Renal cortex interstitium (tissue), 11 donors: ENCODE measurements at regions not wholly inside any gene's neighbourhood (a gene's known extent, or its start where the extent isn't known, plus 50 kb on each side); places are given as distances from the start of the nearest gene placed in this dataset.

ENCODE experiments used
- DNase-seq, 11 donors: peaks; one replicate each; pipeline ENCODE4 v3.0.0-alpha.2; 2013; ENCODE audit warnings: low read depth in 9 of 11, low spot score in 4 of 11; ENCODE audit errors: extremely low read depth in 1 of 11

DNA sequence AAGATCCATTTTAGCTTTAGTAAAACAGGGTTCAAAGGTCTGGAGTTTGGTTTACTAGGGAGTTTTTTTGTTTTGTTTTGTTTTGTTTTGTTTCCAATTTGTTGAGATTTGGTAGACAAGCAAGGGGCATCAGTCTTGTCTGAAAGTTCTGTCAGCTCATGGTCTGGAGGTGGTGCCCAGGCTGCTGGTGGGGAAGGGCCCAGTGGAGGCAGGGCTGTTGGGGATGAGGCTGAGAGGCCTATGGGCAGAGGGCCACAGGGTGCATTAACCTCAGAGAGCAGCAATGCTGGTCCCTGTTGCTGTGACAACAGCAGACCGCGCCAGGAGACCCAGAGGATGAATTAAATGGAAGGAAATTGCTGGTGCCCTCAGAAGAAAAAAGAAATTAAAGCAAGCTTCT, 174.5 kb downstream of the FGF1 start:
- no peak for DNase-seq

DNA sequence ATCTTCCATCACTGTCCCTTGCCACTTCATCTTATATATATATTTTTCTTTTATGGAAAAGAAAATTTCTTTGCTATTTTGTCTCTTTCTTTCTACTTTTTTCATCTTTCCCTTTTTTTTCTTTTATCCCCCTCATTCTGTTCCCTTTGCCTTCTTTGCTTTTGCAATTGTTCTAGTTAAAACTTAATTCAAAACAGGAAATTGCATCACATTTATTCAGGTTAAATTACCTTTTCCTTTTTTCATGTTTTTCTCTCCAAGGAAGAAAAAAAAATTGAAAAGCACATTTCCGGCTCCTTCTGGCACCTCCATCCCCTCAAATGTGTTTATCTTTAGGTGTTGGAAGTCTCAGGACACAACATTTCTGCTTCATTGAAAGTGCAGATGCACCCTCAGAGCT, 176.9 kb downstream of the FGF1 start:
- no peak for DNase-seq

DNA sequence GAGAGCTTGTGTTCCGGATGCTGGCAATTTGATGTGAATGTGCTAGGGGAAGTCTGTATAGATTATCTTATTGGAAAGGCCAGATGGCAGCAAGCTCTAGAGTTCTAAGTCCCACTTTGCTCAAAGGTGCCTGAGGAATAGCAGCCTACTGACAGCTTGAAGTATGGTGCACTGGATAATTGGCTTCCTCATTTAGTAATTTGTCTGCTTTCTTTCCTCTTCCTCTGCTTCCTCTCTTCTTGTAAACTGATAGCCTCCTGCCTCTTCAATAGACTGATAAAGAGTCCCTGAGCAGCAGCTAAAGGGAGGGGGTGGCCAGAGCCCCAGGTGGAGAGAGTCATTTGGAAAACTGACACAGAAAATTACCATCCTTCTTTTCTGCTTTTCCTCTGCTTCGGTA, 177.3 kb downstream of the FGF1 start:
- DNase-seq = no peak

DNA sequence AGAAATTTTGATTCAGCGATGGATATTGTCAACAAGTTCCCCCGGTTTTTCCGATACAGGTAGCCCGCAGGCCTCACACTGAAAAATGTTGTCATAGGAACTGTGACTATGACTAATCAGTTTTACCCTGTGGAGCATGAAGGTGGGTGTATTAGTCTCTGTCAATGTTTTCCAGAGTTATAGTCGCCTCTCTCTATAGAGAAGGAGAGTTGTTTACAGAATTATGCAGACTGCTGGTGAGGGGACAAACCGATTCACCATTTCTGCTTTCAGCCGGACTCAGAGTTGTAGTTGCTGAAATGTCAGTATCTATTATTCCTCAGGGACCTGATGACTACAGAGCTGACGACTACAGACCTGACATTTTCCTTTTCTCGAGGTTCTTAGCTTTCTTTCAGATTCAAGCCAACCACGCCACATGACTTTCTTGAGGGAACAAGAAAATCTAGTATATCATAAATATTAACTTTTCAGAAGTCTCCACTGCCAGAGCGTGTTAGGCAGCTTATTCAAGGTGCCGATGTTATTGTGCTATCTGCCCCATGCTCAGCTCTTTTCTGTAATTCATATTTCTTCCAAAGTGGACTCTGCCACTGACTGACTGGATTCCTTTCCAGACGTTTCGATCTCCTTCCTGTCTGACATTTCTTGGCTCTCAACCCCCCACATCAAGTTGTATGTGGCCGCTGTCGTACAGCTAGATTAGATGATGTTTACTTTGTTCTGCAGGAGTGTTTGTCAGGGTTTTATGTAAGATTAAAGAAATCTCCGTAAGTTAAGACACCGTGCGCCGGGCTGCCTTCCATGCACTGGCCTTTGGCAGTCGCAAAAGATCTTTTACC, 178.1 kb downstream of the FGF1 start:
- peak in 2 of 11 donors; percentile 55 to 61 for DNase-seq

DNA sequence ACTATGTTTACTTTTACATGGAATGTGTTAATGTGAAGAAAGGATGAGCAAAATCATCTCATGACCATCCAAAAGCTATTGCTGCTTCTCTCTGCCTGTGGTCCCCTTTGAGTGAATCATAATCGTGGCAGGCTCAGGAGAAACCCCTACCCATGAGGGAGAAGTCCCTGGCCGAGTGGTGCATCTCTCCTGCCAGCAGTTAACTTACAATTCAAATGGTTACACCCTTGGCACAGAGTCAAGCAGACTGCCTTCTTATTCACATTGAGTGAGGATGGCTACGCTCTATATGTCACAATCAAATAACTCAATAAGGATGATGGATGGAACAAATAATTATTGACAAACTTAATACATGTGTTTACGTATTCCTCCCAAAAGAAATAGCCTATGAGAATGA, 179.1 kb downstream of the FGF1 start:
- no peak for DNase-seq

DNA sequence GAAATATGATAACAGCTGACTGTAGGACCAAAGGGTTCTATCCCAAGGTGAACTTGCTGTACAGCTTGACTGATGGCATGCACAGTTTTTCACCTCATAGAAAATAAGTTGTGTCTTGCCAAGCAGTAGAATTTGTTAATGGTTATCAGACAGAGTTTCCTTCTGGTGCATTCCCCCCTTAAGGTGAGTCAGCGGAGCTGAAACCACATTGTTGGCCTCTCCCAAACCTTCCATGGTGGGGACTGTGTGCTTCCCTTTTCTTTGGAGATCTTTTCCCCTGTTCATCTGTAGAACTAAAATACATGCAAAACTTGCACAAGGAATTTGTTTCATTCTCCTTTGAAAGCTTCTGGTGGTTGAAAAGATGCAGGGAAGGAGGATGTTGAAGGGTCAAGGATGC, 179.8 kb downstream of the FGF1 start:
- DNase-seq = no peak

DNA sequence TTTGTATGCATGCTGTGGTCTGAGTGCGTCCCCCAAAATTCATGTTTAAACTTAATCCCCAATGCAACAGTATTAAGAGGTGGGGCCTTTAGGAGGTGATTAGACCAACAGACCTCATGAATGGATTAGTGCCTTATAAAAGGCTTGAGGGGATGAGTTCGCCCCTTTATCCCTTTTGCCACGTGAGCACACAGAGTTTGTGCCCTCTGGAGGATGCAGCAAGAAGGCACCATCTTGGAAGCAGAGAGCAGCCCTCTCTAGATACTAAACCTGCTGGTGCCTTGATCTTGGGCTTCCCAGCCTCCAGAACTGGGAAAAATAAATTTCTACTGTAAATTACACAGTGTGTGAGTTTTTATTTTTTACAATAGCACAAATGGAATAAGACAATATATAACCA, 177.1 kb upstream of the SPRY4 start:
- DNase-seq = no peak

DNA sequence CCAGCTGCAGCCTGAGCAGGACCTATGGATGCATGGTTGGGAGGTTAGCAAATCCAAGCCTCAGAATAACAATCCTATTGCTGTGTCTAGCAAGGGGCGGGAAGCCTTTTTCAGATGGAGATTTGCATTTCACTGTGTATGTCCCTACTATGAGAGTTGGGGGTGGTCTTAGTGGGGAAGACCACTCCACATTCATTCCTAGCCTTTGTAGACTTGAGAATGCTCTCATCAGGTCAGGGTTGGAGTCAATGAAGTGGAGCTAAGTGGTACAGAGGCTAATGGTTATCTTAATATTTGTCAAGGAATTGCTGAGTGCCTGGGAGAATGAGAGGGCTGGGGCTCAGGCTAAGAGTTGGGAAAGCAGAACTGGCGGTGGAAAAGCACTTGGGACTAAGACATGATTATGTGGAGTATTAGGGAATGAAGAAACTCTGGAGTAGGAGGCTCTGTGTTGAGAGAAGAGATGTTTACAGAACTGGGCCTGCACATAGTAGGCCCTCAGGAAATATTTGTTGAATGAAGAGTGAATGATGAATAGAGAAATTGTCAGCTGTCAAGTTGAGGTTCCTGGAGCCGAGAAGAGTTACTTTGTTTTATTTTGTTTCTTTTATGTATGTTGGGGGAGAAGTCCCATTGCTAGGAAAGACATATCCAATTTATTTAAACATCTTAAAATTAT, 175.5 kb upstream of the SPRY4 start:
- no peak for DNase-seq

DNA sequence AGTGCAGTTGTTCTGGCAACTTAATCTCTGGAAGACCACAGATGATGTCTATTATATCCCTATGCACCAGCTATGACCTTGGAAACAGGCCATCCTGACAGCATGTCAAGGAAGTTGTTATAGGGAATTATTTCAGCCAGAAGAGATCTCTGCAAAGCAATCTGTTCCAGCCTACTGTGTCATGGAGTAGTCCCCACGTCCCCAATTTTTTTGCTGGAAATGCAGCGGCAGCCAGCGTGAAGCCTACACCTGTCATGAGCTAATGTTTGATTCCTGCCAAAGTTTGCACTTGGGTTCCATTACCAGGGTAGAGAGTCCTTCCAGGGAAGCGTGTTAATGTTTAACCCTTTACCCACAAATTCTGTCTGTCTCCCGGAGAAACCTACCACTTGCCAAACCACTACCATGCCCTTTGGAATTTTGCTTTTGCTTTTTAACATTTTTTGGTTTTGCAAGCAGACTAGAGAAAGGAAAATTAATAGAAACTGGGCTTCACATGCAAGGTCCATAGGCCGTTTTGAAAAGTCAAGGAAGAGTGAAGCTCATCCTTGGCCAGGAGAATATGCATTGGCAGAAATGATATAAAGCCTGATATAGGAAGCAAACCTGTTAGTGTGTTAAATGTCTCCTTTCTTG, 174.9 kb upstream of the SPRY4 start:
- peak in 1 of 11 donors; percentile 48 for DNase-seq

DNA sequence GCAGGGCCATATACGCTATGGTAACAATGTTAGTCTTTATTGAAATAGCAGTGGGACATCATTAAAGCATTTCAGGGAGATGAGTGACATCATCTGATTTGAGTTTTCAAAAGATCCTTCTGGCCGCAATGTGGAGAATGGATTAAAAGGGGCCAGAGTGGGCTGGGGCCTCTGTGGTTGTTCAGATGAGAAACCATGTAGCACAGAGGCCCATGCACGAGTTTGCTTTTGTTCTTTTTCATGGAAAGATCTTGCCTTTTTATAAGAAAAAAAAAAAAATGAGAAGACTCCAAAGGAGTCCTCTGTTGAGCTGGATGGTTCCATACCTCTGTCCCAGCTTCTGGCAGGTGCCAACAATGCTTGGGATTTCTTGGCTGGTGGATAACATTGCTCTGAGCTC, 173.5 kb upstream of the SPRY4 start:
- DNase-seq = no peak

DNA sequence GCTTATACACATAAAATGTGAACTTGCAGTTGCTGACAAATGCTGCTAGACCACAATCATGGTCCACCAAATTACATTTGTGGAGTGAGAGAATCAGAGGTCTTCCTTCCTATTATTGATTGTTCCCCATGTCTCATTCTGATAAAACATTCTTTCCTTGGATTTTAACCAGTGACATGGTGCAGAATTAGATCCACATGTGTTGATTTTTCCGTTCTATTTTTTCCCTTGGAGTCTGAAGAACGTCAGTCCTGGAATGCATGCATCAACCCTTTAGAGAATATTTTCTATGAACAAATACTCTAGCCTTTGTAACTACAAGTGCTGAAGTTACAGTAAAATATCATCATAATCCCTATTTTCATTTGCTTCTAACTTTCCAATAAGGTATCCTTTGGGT, 170.7 kb upstream of the SPRY4 start:
- DNase-seq = no peak

DNA sequence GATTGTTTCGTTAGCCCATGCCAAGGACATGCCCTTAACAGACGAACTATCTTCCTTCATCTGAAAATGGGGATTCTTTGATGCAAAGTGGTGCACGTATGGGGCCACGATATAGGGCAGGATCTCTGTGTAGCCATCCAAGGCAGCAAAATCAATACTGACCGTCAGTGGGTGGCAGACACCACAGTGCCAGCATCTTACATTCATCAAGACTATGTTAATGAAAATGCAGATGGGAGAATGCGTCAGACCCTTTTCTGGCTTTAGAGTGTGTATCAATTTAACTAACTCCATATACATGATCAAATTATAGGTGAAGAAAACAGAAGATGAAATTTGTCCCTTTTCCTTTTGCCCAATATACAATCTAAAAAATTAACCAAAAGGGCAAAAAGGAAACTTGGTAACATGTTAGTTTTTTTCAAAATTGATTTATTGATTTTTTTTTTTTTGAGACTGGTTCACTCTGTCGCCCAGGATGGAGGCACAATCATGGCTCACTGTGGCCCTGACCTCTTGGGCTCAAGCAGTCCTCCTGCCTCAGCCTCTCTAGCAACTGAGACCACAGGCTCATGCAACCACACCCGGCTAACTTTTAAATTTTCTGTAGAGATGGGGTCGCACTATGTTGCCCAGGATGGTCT, 169.2 kb upstream of the SPRY4 start:
- no peak for DNase-seq

DNA sequence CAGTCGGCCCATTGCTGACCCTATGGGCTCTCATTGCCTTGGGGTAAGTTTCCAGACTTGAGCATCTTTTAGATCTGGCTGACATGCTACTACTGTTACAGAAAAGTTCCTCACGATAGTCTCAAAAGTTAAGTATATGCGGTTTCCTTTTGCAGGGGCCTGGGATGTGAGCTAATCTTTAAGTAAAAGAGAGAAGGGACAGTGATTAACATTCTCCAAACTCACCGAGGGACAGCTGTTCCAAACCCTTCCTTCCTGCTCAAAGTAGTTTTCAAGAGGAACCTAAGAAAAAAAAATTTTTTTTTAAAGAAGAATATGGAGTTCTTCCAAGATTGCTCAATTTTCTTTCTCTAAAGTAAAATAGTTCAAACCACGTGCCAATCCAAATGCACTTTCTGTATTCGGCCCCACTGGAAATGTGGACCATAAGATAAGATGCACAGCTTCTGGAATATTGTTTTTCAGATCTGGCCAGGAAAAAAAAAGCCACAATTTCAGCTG, 168.0 kb upstream of the SPRY4 start:
- DNase-seq = no peak

DNA sequence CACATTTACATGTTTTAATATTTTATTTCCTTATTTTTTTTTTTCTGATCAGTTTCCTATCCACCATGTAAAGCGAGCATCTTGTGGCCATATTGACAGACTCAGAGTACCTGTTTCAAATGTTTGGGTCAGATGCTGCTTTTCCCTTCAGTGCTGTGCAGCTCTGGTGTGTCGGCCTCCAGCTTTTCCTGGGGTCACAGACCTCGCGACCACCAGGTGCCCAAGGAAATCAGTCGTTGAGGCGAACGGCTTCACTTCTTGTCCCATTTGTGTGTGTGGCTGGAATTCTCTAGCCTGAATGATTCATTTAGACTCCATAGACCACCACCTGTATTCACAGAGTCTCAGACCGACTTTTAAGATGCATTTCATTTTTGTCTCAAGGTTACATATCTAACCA, 166.9 kb upstream of the SPRY4 start:
- DNase-seq = no peak

DNA sequence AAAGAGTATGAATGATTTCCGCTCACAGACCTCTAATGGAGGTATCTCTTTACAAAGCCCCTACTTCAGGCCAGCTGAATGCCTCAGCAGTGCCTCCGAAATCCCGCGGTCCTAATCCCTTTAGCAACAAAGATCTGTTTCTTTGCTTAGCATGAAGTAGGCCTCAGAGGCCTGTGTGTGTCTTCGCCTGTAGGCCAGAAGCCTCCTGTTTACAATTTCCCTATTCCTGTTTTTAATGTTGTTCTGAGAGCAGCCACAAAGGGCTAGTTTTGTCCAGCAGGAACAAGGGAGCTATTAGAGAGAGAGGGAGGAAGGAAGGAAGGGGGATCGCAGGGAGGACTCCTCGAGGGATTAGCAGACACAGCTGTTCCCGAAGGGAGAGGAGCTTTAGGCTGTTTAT, 166.4 kb upstream of the SPRY4 start:
- DNase-seq = no peak

DNA sequence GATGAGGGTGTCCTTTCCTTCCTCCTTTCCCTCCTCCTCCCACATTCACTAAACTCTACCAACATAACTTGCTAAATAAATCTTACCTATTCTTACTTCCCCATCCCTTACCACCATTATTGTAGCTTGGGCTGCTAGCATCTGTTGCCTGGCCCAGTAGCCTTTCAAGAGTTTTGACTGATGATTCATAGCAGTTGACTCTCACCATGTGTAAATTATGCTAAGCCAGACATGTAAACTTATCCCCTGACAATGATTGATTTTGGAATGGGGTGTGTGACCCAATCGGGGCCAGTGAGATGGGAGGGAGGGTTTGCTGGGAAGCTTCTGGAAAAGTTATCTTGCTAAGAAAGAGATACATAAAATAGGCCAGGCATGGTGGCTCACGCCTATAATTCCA, 161.8 kb upstream of the SPRY4 start:
- no peak for DNase-seq

DNA sequence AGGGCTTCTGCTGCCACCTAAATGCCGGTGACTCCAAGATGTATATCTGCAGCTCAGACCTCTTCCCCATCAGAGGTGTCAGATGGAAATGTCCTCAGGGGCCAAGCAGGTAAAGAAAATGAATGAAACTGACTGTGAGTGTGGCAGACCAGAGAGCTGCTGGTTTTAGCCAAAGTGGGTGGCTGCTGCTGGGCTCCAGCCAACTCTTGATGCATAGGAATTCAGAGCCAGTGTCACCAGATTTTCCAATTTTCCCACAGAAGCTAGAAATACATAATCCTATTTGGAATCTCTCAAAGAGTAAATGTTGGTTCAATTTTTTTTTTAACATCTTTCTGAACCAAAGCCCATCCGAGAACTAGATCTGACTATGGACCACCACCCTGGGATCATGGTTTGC, 161.2 kb upstream of the SPRY4 start:
- DNase-seq = no peak

DNA sequence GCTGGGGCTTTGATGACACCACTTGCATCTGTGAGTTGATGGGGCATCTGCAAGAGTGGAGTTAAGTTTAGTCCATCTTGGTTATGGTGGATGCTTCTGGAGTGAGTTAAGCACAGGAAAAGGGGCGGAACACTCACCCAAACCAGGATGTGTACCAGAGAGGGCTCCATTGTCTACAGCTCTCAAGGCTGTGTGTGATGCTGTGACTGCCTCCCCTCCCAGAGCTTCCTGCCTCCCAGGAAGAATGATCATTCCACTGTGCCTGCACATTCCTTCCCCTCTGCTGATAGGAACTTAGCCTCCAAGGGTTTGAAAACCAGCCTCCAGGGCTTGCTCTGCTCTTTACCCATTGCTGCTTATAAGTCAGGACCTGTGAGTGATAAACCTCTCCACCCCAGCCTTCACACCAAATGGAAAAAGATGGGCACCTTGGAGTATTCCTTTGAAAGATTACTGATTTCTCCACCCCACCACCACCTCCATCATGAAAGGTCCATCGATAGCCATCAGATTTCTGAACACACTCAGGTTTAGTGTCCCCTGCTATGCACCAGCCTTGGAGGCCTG, 160.1 kb upstream of the SPRY4 start:
- no peak for DNase-seq

DNA sequence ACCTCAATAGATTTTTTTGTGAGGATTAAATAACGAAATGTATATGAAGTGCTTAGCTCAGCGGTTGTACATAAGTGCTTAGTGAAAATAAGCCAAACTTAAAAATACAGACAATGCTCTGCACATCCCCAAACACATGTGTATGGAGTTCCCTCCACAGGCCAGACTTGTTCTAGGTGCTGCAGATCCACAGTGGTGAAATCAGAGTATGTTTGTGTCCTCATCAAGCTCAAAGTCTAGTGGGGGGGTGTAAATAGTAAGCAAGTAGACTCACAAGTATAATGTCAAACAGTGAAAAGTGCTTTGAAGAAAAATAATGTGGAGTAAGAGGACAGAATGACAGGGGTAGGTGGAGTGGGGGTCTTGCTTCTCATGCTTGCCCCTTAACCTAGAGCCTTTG, 157.4 kb upstream of the SPRY4 start:
- no peak for DNase-seq
